ENCODE measurements at regions not wholly inside any gene's neighbourhood (a gene's known extent, or its start where the extent isn't known, plus 50 kb on each side); places are given as distances from the start of the nearest gene placed in this dataset.
A peak's percentile ranks its signal among the peaks of the same experiment; 100 is the strongest.
"Not testable (repeated sequence)": the region's sequence is repeated elsewhere in the genome, so short reads cannot be mapped to it uniquely, and the experiment has no call there.

- TF ChIP-seq CTCF (conservative IDR thresholded peaks at IDR 0.05; ENCODE audit: low read depth, low read length): peak; percentile 53
- peak; percentile 96 for DNase-seq (ENCODE audit: low read depth)
- H3K4me3 ChIP-seq (ENCODE audit: low read depth, low read length): no peak overlapping the region
Measured at GRCh38 chr7:115561335-115562110, 469.0 kb downstream of the TFEC start.

GRCh38 chr7:115559877-115560276 lies 470.7 kb downstream of the TFEC start:
- no peak for TF ChIP-seq CTCF (conservative IDR thresholded peaks at IDR 0.05; ENCODE audit: low read depth, low read length)
- no peak overlapping the region for H3K4me3 ChIP-seq (ENCODE audit: low read depth, low read length)
- no peak for DNase-seq (ENCODE audit: low read depth)

GRCh38 chr7:115558161-115558560 lies 472.4 kb downstream of the TFEC start:
- TF ChIP-seq CTCF (conservative IDR thresholded peaks at IDR 0.05; ENCODE audit: low read depth, low read length): no peak
- DNase-seq (ENCODE audit: low read depth): peak; percentile 75
- no peak overlapping the region for H3K4me3 ChIP-seq (ENCODE audit: low read depth, low read length)

GRCh38 chr7:115557296-115557695 lies 473.3 kb downstream of the TFEC start:
- DNase-seq (ENCODE audit: low read depth); H3K4me3 ChIP-seq (ENCODE audit: low read depth, low read length): not testable (repeated sequence)

GRCh38 chr7:115552766-115553165 lies 477.8 kb downstream of the TFEC start:
- no peak for TF ChIP-seq CTCF (conservative IDR thresholded peaks at IDR 0.05; ENCODE audit: low read depth, low read length)
- DNase-seq (ENCODE audit: low read depth): no peak
- H3K4me3 ChIP-seq (ENCODE audit: low read depth, low read length): no peak overlapping the region

GRCh38 chr7:115549910-115550309 lies 480.7 kb downstream of the TFEC start:
- no peak for DNase-seq (ENCODE audit: low read depth)
- no peak for TF ChIP-seq CTCF (conservative IDR thresholded peaks at IDR 0.05; ENCODE audit: low read depth, low read length)
- H3K4me3 ChIP-seq (ENCODE audit: low read depth, low read length): no peak overlapping the region

- no peak for TF ChIP-seq CTCF (conservative IDR thresholded peaks at IDR 0.05; ENCODE audit: low read depth, low read length)
- DNase-seq (ENCODE audit: low read depth): peak; percentile 46
- no peak overlapping the region for H3K4me3 ChIP-seq (ENCODE audit: low read depth, low read length)
Measured at GRCh38 chr7:115548756-115549155, 481.8 kb downstream of the TFEC start.

Data from choroid plexus epithelial cell (primary cell).